MCF 10A (cell line): ENCODE measurements at regions not wholly inside any gene's neighbourhood (a gene's known extent, or its start where the extent isn't known, plus 50 kb on each side); places are given as distances from the start of the nearest gene placed in this dataset.
"Not testable (repeated sequence)": the region's sequence is repeated elsewhere in the genome, so short reads cannot be mapped to it uniquely, and the experiment has no call there.

Experiments used
- BruUV-seq: library from RNA; stranded (reverse); fragments of 400-500 nt; replicated peaks from 2 replicates; lab custom pipeline; 2021; lab: Mats Ljungman, UMichigan
- CTCF ChIA-PET: fragments of 300-600 bp; sonication (Branson Sonifier 250); formaldehyde crosslinking; extraction: SDS; loops from one replicate; lab custom pipeline; 2021; ENCODE audit warnings: antibody characterized with exemption, inconsistent platforms; lab: Yijun Ruan, JAX
- POLR2A ChIA-PET: fragments of 300-600, 350-650 bp; sonication (Branson Sonifier 250); formaldehyde crosslinking; extraction: SDS; loops from one replicate; lab custom pipeline; 2020; ENCODE audit warnings: antibody characterized with exemption, inconsistent platforms; lab: Yijun Ruan, JAX
- DNase-seq: peaks from one replicate; pipeline ENCODE4 v3.0.0-alpha.2; 2018; ENCODE audit not compliant: unreplicated experiment
- H3K27ac Mint-ChIP-seq: one replicate; pipeline ENCODE4 v1.8.0; 2022; ENCODE audit warnings: mild to moderate bottlenecking, low read depth, mixed read lengths; ENCODE audit not compliant: unreplicated experiment
- H3K27me3 Mint-ChIP-seq: one replicate; pipeline ENCODE4 v1.8.0; 2022; ENCODE audit warnings: mixed read lengths; ENCODE audit not compliant: insufficient read depth, unreplicated experiment
- H3K36me3 Mint-ChIP-seq: one replicate; pipeline ENCODE4 v1.8.0; 2022; ENCODE audit warnings: mild to moderate bottlenecking, moderate library complexity, mixed read lengths; ENCODE audit not compliant: insufficient read depth, unreplicated experiment
- H3K4me1 Mint-ChIP-seq: one replicate; pipeline ENCODE4 v1.8.0; 2022; ENCODE audit warnings: mixed read lengths; ENCODE audit not compliant: insufficient read depth, unreplicated experiment
- H3K4me3 Mint-ChIP-seq: one replicate; pipeline ENCODE4 v1.8.0; 2022; ENCODE audit warnings: mild to moderate bottlenecking, moderate library complexity, mixed read lengths; ENCODE audit not compliant: unreplicated experiment
- H3K9me3 Mint-ChIP-seq: one replicate; pipeline ENCODE4 v1.8.0; 2022; ENCODE audit warnings: mixed read lengths; ENCODE audit not compliant: unreplicated experiment
- CTCF ChIP-seq: fragments of 200-600 bp; IDR thresholded peaks from one replicate; pipeline ENCODE4 v1.8.0; 2022; ENCODE audit warnings: antibody characterized with exemption, mild to moderate bottlenecking; ENCODE audit not compliant: unreplicated experiment
- intact Hi-C: fragments of 100-400 bp; cut with micrococcal nuclease; formaldehyde crosslinking; loops from 2 replicates; pipeline ENCODE4 v1.14.1; 2022

- no peak for TF ChIP-seq CTCF
- Mint-ChIP-seq H3K9me3 (peaks cover 5% of the 10 kb centered on the region), H3K27ac (no peak overlapping the region), H3K36me3 (no peaks in the 10 kb centered on the region), H3K27me3 (peaks cover 22% of the 10 kb centered on the region), H3K4me3 (no peak overlapping the region), H3K4me1 (no peaks in the 10 kb centered on the region)
- ChIA-PET CTCF (no interaction called here), POLR2A (no interaction called here)
- BruUV-seq: no TSS peak
- intact Hi-C loops: no loop called here
- DNase-seq: no peak
Measured at GRCh38 chr15:38795471-38796245, 231.0 kb upstream of the RASGRP1 start.

GRCh38 chr15:38796589-38796988 is 232.0 kb upstream of the RASGRP1 start:
- DNase-seq: no peak
- H3K27me3 Mint-ChIP-seq: peaks cover 31% of the 10 kb centered on the region
- no peak overlapping the region for H3K27ac Mint-ChIP-seq
- intact Hi-C loops: no loop called here
- H3K36me3 Mint-ChIP-seq: no peaks in the 10 kb centered on the region
- ChIA-PET POLR2A (no interaction called here), CTCF (no interaction called here)
- no peaks in the 10 kb centered on the region for H3K4me1 Mint-ChIP-seq
- no peak for TF ChIP-seq CTCF
- H3K4me3 Mint-ChIP-seq: no peak overlapping the region
- H3K9me3 Mint-ChIP-seq: peaks cover 6% of the 10 kb centered on the region
- no TSS peak for BruUV-seq

GRCh38 chr15:38797506-38797905 is 232.9 kb upstream of the RASGRP1 start:
- CTCF ChIA-PET, intact Hi-C loops: not testable (repeated sequence)

GRCh38 chr15:38799202-38799601 is 234.6 kb upstream of the RASGRP1 start:
- CTCF ChIA-PET, H3K36me3 Mint-ChIP-seq, H3K4me1 Mint-ChIP-seq, H3K9me3 Mint-ChIP-seq, BruUV-seq, POLR2A ChIA-PET, H3K4me3 Mint-ChIP-seq, DNase-seq, intact Hi-C loops, H3K27ac Mint-ChIP-seq: not testable (repeated sequence)
- H3K27me3 Mint-ChIP-seq: peaks cover 39% of the 10 kb centered on the region

More at GRCh38 chr15:38797506-38797905, 232.9 kb upstream of the RASGRP1 start:
- H3K9me3 Mint-ChIP-seq, POLR2A ChIA-PET, DNase-seq, H3K4me3 Mint-ChIP-seq, H3K4me1 Mint-ChIP-seq, H3K27ac Mint-ChIP-seq, BruUV-seq, H3K36me3 Mint-ChIP-seq: not testable (repeated sequence)
- H3K27me3 Mint-ChIP-seq: peaks cover 40% of the 10 kb centered on the region

GRCh38 chr15:38809621-38810020 is 245.0 kb upstream of the RASGRP1 start:
- no peak overlapping the region for H3K27ac Mint-ChIP-seq
- ChIA-PET CTCF (interaction anchor here (1.0 kb wide), 1 partner anchor 110 kb away, joined by 3 read pairs; no protein-coding TSS in a partner anchor), POLR2A (no interaction called here)
- H3K9me3 Mint-ChIP-seq: no peaks in the 10 kb centered on the region
- no peaks in the 10 kb centered on the region for H3K36me3 Mint-ChIP-seq
- intact Hi-C loops: no loop called here
- no peaks in the 10 kb centered on the region for H3K4me1 Mint-ChIP-seq
- DNase-seq: no peak
- no TSS peak for BruUV-seq
- TF ChIP-seq CTCF: no peak
- H3K4me3 Mint-ChIP-seq: no peak overlapping the region
- no peaks in the 10 kb centered on the region for H3K27me3 Mint-ChIP-seq
